Right lobe of liver (tissue), 6 donors: ENCODE measurements at regions not wholly inside any gene's neighbourhood (a gene's known extent, or its start where the extent isn't known, plus 50 kb on each side); places are given as distances from the start of the nearest gene placed in this dataset.

Source experiments
- ATAC-seq, 4 donors: fragments of 200-7000 bp; cut with Tn5 transposase; one replicate each; pipeline ENCODE4 v1.9.1; 2020; ENCODE audit warnings: mild to moderate bottlenecking in 4 of 4, moderate library complexity in 4 of 4
- DNase-seq, 3 donors: peaks; one replicate each; pipeline ENCODE4 v3.0.0-alpha.2; 2020
- H3K27ac ChIP-seq, 3 donors: fragments of 200-600 bp; one replicate each; pipeline ENCODE4 v1.8.0; 2022
- H3K27me3 ChIP-seq, 2 donors: fragments of 200-600 bp; one replicate each; pipeline ENCODE4 v1.8.0; 2022
- H3K36me3 ChIP-seq, 4 donors: fragments of 200-600 bp; sonication (generic) in 1 of 4; one replicate each; pipeline versions ENCODE4 v1.5.1 to v1.8.0; 2017 to 2022; ENCODE audit warnings: control low read depth in 1 of 4
- H3K4me1 ChIP-seq, 4 donors: fragments of 200-600 bp; sonication (generic) in 1 of 4; one replicate each; pipeline versions ENCODE4 v1.5.1 to v1.8.0; 2017 to 2022; ENCODE audit warnings: control low read depth in 1 of 4
- H3K4me3 ChIP-seq, 3 donors: fragments of 200-600 bp; one replicate each; pipeline ENCODE4 v1.8.0; 2022
- H3K9me3 ChIP-seq, 4 donors: fragments of 200-600 bp; sonication (generic) in 1 of 4; one replicate each; pipeline versions ENCODE4 v1.5.1 to v1.8.0; 2017 to 2022; ENCODE audit warnings: control low read depth in 1 of 4
- POLR2A ChIP-seq: fragments of 450-650 bp; IDR thresholded peaks from one replicate; pipeline ENCODE4 v1.6.1; 2017; ENCODE audit warnings: antibody characterized with exemption, mild to moderate bottlenecking
- WGBS: methylation state at CpG from one replicate; pipeline ENCODE4 v1.1.6; 2018; ENCODE audit warnings: low coverage, low lambda C conversion rate; ENCODE audit not compliant: insufficient coverage; ENCODE audit errors: missing lambda C conversion rate; 5-methylcytosine and 5-hydroxymethylcytosine counted together
- intact Hi-C, 2 donors: fragments of 100-400 bp; cut with DNase I; formaldehyde crosslinking; loops; one replicate each; pipeline versions ENCODE4 v1.11.2 to v1.14.1; 2022
- TF ChIP-seq, protein P1 (sequence below), 4 donors: fragments of 200-600 bp in 3 of 4; fragments of 450-650 bp in 1 of 4; IDR thresholded peaks; one replicate each; pipeline versions ENCODE4 v1.5.1 to v1.8.0; 2016 to 2022; ENCODE audit warnings: antibody characterized with exemption in 4 of 4, mild to moderate bottlenecking in 2 of 4
- donor health status: DM: no; HTN: yes; CAD: no.
- donor health status: DM: no; HTN: no; CAD: no.
- donor health status: DM: no; HTN: no; CAD: no.
- donor health status: DM: no; HTN: yes; CAD: no.
- donor health status: DM: no; HTN: yes; CAD: no.

DNA sequence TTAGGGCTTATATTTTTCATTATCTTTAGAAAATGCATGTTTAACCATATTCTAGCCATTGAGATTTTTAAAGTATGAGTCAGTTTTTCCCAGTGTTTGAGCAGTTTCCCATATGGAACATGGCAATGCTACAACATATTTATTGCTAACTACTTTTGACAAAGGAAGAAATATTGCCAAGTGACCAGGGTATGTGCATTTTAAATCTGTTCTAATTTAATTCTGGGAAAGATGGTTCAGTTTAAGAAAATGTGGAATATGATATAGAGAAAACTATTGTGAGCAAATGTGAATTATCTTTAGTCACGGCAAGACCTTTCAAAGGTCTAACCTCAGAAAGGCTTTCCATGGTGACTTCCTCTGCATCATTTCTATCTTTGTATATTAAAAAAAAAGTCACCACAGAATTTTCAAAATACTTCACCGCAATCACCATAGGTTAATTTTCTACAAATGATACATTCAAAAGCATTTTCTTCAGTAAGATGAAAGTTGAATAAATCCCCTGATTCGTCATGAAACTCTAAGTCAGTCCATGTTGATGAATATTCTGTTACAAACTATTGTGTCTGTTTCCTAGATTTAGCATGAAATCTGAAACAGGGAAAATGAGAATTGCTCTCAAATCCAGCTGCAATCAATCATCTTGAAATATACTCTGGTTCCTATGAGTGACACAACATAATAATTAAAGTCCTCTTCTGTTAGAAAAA is 2349.0 kb upstream of the TENM3 start:
- no peaks in the 10 kb centered on the region for H3K36me3 ChIP-seq
- no peak overlapping the region for H3K4me3 ChIP-seq
- 51% methylated on average over 3 of the region's 3 CpGs for WGBS
- ATAC-seq (no peak), DNase-seq (no peak)
- H3K9me3 ChIP-seq: no peaks in the 10 kb centered on the region
- H3K27ac ChIP-seq: no peak overlapping the region
- TF ChIP-seq, protein P1, sequence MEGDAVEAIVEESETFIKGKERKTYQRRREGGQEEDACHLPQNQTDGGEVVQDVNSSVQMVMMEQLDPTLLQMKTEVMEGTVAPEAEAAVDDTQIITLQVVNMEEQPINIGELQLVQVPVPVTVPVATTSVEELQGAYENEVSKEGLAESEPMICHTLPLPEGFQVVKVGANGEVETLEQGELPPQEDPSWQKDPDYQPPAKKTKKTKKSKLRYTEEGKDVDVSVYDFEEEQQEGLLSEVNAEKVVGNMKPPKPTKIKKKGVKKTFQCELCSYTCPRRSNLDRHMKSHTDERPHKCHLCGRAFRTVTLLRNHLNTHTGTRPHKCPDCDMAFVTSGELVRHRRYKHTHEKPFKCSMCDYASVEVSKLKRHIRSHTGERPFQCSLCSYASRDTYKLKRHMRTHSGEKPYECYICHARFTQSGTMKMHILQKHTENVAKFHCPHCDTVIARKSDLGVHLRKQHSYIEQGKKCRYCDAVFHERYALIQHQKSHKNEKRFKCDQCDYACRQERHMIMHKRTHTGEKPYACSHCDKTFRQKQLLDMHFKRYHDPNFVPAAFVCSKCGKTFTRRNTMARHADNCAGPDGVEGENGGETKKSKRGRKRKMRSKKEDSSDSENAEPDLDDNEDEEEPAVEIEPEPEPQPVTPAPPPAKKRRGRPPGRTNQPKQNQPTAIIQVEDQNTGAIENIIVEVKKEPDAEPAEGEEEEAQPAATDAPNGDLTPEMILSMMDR (IDR thresholded peaks at IDR 0.05): no peak
- TF ChIP-seq POLR2A: no peak
- H3K27me3 ChIP-seq: no peaks in the 10 kb centered on the region
- H3K4me1 ChIP-seq: no peaks in the 10 kb centered on the region
- intact Hi-C loops: no loop called here

- TF ChIP-seq POLR2A: no peak
- TF ChIP-seq, protein P1 (IDR thresholded peaks at IDR 0.05): no peak
Measured at GRCh38 chr4:179919587-179919986, 2323.6 kb upstream of the TENM3 start.

DNA sequence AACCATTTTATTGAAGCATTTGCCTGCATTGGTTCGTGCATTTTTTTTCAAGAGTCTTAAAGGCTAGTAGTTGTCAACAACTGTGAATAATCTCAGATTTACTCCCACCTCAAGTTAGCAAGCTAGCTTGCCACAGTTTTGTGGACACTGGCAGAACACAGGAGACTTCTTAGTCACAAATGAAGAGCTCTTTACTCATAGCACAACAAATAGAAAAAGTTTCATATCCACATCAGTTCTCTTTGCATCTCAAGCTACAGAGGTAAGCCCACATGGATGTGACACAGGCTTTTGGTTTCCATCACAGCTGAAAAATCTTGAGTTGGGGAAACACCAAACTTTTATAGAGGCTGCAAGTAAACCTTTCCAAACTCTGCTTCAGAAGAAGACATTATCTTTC is 2315.7 kb upstream of the TENM3 start:
- WGBS: 33% methylated on average over 1 of the region's 1 CpG
- no peak for TF ChIP-seq POLR2A
- TF ChIP-seq, protein P1 (IDR thresholded peaks at IDR 0.05): no peak
- intact Hi-C loops: no loop called here
- Histone ChIP-seq H3K36me3 (no peaks in the 10 kb centered on the region), H3K27ac (no peak overlapping the region), H3K9me3 (no peaks in the 10 kb centered on the region), H3K27me3 (no peaks in the 10 kb centered on the region), H3K4me1 (no peaks in the 10 kb centered on the region), H3K4me3 (no peak overlapping the region)
- ATAC-seq (no peak), DNase-seq (no peak)

More at GRCh38 chr4:179919587-179919986, 2323.6 kb upstream of the TENM3 start:
- intact Hi-C loops: no loop called here
- Histone ChIP-seq H3K27me3 (no peaks in the 10 kb centered on the region), H3K27ac (no peak overlapping the region), H3K4me3 (no peak overlapping the region), H3K36me3 (no peaks in the 10 kb centered on the region), H3K9me3 (no peaks in the 10 kb centered on the region), H3K4me1 (no peaks in the 10 kb centered on the region)
- DNase-seq (no peak), ATAC-seq (no peak)

GRCh38 chr4:179941911-179942310 is 2301.3 kb upstream of the TENM3 start:
- Histone ChIP-seq H3K4me3 (no peak overlapping the region), H3K4me1 (no peaks in the 10 kb centered on the region), H3K9me3 (no peaks in the 10 kb centered on the region), H3K27me3 (no peaks in the 10 kb centered on the region), H3K27ac (no peak overlapping the region), H3K36me3 (no peaks in the 10 kb centered on the region)
- intact Hi-C loops: no loop called here
- ATAC-seq: no peak
- no peak for DNase-seq
- TF ChIP-seq, protein P1 (IDR thresholded peaks at IDR 0.05): no peak
- TF ChIP-seq POLR2A: no peak

- ATAC-seq (no peak), DNase-seq (no peak)
- TF ChIP-seq, protein P1 (IDR thresholded peaks at IDR 0.05): no peak
- no peak for TF ChIP-seq POLR2A
- Histone ChIP-seq H3K27ac (no peak overlapping the region), H3K4me3 (no peak overlapping the region), H3K9me3 (no peaks in the 10 kb centered on the region), H3K36me3 (no peaks in the 10 kb centered on the region), H3K27me3 (no peaks in the 10 kb centered on the region), H3K4me1 (no peaks in the 10 kb centered on the region)
- WGBS: 62% methylated on average over 7 of the region's 7 CpGs
- intact Hi-C loops: no loop called here
Measured at GRCh38 chr4:179976777-179977176, 2266.4 kb upstream of the TENM3 start.
